PC-3 (cell line): ENCODE measurements at regions not wholly inside any gene's neighbourhood (a gene's known extent, or its start where the extent isn't known, plus 50 kb on each side); places are given as distances from the start of the nearest gene placed in this dataset.

Experiments
- EZH2phosphoT487 ChIP-seq: fragments of 300-600 bp; sonication (generic); IDR thresholded peaks from 2 replicates; pipeline ENCODE4 v1.6.1; 2018; ENCODE audit warnings: mild to moderate bottlenecking, antibody characterized with exemption, low read length, borderline replicate concordance
- TF ChIP-seq, protein P1 (sequence below): fragments of 300-600 bp; sonication (generic); conservative IDR thresholded peaks from 2 replicates; pipeline ENCODE4 v1.5.1; 2017; ENCODE audit warnings: antibody characterized with exemption, low read depth, mild to moderate bottlenecking, low read length

DNA sequence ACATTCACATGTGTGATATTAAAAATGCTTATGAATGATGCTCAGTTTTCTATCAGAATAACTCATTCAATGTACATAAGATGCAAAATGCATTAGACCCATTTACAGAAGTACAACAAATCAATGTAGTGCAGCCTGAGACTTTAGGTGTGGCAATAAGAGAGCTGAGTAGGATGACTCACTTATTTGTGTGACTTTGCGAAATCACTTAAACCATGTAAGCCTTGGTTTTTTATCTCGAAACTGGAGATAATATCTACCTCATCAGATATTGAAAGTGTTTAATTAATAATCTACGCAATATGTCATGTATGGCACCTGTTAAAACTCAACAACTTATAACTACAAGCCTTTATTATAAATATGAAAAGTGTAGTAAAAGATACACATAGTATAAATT lies 105.7 kb upstream of the LUZP2 start:
- TF ChIP-seq, protein P1, sequence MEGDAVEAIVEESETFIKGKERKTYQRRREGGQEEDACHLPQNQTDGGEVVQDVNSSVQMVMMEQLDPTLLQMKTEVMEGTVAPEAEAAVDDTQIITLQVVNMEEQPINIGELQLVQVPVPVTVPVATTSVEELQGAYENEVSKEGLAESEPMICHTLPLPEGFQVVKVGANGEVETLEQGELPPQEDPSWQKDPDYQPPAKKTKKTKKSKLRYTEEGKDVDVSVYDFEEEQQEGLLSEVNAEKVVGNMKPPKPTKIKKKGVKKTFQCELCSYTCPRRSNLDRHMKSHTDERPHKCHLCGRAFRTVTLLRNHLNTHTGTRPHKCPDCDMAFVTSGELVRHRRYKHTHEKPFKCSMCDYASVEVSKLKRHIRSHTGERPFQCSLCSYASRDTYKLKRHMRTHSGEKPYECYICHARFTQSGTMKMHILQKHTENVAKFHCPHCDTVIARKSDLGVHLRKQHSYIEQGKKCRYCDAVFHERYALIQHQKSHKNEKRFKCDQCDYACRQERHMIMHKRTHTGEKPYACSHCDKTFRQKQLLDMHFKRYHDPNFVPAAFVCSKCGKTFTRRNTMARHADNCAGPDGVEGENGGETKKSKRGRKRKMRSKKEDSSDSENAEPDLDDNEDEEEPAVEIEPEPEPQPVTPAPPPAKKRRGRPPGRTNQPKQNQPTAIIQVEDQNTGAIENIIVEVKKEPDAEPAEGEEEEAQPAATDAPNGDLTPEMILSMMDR: no peak
- no peak for TF ChIP-seq EZH2phosphoT487
